Chondrocyte (in vitro differentiated cells): ENCODE measurements at regions not wholly inside any gene's neighbourhood (a gene's known extent, or its start where the extent isn't known, plus 50 kb on each side); places are given as distances from the start of the nearest gene placed in this dataset.
A peak's percentile ranks its signal among the peaks of the same experiment; 100 is the strongest.

ENCODE experiments used
- DNase-seq: peaks from one replicate; pipeline ENCODE4 v3.0.0; 2021; ENCODE audit warnings: mixed read lengths, low spot score
- H3K27ac Mint-ChIP-seq: one replicate; pipeline ENCODE4 v1.8.0; 2021; ENCODE audit warnings: mild to moderate bottlenecking, moderate library complexity, mixed read lengths; ENCODE audit not compliant: unreplicated experiment
- H3K27me3 Mint-ChIP-seq: 2 replicates; pipeline ENCODE4 v1.8.0; 2021; ENCODE audit warnings: low read depth, mixed read lengths
- H3K36me3 Mint-ChIP-seq: 2 replicates; pipeline ENCODE4 v1.8.0; 2021; ENCODE audit warnings: low read depth, mixed read lengths
- H3K4me1 Mint-ChIP-seq: 2 replicates; pipeline ENCODE4 v1.8.0; 2021; ENCODE audit warnings: low read depth, mild to moderate bottlenecking, mixed read lengths
- H3K4me3 Mint-ChIP-seq: one replicate; pipeline ENCODE4 v1.8.0; 2021; ENCODE audit warnings: mild to moderate bottlenecking, moderate library complexity, mixed read lengths; ENCODE audit not compliant: unreplicated experiment
- H3K9me3 Mint-ChIP-seq: 2 replicates; pipeline ENCODE4 v1.8.0; 2021; ENCODE audit warnings: low read depth, mixed read lengths
- TF ChIP-seq, protein P1 (sequence below): fragments of 200-600 bp; sonication (generic); IDR thresholded peaks from 2 replicates; pipeline ENCODE4 v1.5.0; 2021; ENCODE audit warnings: antibody characterized with exemption, mild to moderate bottlenecking, moderate library complexity

DNA sequence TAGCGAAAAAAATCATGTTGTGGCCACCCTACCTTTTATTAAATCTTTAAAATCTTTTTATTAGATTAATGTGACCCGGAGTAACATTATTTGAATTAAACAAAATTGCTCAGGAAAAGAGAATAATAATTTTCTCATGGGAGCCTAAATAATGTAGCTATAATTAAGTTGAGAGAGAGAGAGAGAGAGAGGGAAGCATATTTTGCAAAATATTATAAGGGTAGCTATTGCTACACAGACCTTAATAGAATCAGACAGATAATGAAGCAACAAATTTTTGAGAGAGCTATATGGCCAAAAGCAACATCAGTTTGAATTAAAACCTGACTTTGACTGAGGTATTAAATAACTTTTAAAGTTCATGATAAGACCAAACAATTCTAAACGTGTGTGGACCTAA, 703.5 kb downstream of the TMTC2 start:
- no peak for DNase-seq
- H3K36me3 Mint-ChIP-seq, result no peaks in the 10 kb centered on the region
- no peak overlapping the region for H3K27ac Mint-ChIP-seq
- TF ChIP-seq, protein P1, sequence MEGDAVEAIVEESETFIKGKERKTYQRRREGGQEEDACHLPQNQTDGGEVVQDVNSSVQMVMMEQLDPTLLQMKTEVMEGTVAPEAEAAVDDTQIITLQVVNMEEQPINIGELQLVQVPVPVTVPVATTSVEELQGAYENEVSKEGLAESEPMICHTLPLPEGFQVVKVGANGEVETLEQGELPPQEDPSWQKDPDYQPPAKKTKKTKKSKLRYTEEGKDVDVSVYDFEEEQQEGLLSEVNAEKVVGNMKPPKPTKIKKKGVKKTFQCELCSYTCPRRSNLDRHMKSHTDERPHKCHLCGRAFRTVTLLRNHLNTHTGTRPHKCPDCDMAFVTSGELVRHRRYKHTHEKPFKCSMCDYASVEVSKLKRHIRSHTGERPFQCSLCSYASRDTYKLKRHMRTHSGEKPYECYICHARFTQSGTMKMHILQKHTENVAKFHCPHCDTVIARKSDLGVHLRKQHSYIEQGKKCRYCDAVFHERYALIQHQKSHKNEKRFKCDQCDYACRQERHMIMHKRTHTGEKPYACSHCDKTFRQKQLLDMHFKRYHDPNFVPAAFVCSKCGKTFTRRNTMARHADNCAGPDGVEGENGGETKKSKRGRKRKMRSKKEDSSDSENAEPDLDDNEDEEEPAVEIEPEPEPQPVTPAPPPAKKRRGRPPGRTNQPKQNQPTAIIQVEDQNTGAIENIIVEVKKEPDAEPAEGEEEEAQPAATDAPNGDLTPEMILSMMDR, result no peak
- H3K4me1 Mint-ChIP-seq, result peaks cover 3% of the 10 kb centered on the region
- peaks cover 2% of the 10 kb centered on the region for H3K27me3 Mint-ChIP-seq
- H3K4me3 Mint-ChIP-seq, result no peak overlapping the region
- H3K9me3 Mint-ChIP-seq, result no peaks in the 10 kb centered on the region

DNA sequence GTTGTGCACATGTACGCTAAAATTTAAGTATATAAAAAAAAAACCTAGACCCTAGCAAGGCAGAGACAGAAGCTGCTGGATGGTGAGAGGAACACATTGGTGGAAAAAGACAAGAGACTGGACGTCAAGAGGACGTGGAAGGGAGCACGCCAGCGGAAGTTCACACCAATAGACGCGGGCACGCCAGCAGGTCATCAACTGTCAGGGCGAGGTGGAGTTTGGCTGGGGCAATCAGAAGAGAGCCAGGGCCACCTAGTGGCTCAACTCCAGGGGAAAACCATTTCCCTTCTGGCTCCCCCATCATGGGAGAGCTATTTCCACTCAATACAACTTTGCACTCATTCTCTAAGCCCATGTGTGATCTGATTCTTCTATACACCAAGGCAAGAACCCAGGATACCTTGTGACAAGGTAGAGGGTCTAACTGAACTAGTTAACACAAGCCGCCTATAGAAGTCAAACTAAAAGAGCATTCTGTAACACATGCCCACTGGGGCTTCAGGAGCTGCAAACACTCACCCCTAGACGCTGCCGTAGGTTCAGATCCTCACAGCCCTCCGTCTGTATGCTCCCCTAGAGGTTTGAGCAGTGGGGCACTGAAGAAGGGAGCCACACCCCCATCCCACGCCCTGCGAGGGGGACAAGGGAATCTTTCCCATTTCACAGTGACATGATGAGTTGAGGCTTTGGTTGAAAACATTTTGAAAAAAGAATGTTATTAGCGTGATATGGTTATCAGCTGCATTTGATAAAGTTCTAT, 702.7 kb downstream of the TMTC2 start:
- Mint-ChIP-seq H3K4me1 (peaks cover 3% of the 10 kb centered on the region), H3K27ac (no peak overlapping the region), H3K27me3 (peaks cover 2% of the 10 kb centered on the region), H3K4me3 (no peak overlapping the region), H3K9me3 (no peaks in the 10 kb centered on the region), H3K36me3 (no peaks in the 10 kb centered on the region)
- DNase-seq, result no peak
- TF ChIP-seq, protein P1, result peak; percentile 70

DNA sequence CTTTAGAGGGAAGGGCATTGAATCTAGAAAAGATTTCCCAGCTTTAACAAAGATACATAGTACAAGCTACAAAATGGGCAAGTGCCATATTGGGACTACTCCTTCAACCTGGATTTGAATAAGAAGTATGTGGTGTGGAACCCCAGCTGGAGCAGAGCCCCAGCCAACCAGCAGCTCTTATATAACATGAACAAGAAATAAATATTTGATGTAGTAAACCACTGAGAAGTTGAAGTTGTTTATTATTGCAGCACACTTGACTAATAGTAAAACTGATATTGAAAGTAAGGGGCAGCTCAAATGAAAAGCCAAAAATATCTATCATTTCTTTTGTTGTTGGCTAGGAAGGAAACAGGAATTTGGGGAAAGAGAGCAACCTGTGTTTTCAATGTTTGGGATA, 701.8 kb downstream of the TMTC2 start:
- H3K9me3 Mint-ChIP-seq, result no peaks in the 10 kb centered on the region
- TF ChIP-seq, protein P1, result no peak

DNA sequence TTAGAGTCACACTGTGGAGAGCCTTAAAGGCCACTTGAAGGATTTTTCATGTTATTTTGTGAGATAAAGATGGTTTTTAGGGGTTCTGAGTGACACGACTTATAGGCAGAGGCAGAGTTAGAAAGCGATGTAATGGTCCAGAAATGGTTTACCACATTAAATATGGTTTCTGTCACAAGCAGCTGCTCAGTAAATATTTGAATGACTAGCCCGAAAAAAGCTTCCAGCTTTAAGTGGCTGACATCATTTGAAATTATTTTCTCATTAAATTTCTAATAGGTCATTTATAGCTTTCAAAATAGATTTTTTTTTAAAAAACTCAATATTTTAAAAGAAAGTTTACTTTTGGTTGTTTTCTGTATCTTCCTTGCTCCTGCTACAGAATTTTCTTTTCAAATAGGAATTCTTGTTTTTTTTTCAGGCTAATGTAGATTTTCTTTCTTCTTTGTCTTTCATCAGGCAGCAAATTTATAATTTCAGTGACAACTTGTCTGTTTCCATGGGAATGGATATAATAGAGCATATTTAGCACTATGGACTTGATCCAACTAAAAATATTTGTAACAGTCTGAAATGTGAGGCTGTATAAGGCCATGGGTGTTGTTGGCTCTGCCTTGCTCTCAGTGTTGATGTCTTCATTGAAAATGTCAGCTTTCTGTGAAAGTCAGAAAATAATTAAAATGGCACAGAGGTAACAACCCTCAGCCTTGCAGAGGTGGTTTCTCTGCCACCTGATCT, 700.0 kb downstream of the TMTC2 start:
- no peak for DNase-seq
- no peak overlapping the region for H3K27ac Mint-ChIP-seq
- no peaks in the 10 kb centered on the region for H3K36me3 Mint-ChIP-seq
- peaks cover 2% of the 10 kb centered on the region for H3K9me3 Mint-ChIP-seq
- H3K4me3 Mint-ChIP-seq, result no peak overlapping the region
- H3K4me1 Mint-ChIP-seq, result peaks cover 3% of the 10 kb centered on the region
- no peaks in the 10 kb centered on the region for H3K27me3 Mint-ChIP-seq
- TF ChIP-seq, protein P1, result no peak

More for the DNA sequence above, 701.8 kb downstream of the TMTC2 start:
- peaks cover 2% of the 10 kb centered on the region for H3K27me3 Mint-ChIP-seq
- H3K4me3 Mint-ChIP-seq, result no peak overlapping the region
- no peak for DNase-seq
- peaks cover 3% of the 10 kb centered on the region for H3K4me1 Mint-ChIP-seq
- no peaks in the 10 kb centered on the region for H3K36me3 Mint-ChIP-seq
- no peak overlapping the region for H3K27ac Mint-ChIP-seq

DNA sequence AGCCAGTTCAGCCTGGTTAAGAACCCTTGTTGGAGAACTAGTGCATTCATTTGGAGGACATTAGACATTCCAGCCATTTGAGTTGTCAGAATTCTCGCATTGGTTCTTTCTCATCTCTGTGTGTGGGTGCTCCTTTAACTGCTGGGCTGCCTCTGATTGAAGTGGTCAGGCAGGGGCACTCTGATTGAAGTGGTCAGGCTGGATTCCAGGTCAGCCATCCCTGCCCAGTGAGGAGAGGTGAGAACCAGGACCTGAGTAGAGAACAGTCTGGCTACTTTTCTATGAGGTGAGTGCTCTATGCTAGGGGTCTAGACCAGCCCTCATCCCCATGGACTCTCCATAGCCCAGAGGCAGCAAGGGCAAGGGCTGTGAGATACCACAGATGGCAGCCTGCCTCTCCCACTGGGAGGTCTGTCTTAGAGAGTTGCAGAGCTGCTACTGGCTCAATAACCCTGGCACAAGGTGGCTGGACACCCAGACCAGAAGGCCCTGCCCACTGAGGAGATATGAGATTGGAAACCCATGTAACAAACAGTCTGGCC, 691.6 kb downstream of the TMTC2 start:
- Mint-ChIP-seq H3K9me3 (peaks cover 9% of the 10 kb centered on the region), H3K27me3 (peaks cover 2% of the 10 kb centered on the region), H3K27ac (no peak overlapping the region), H3K36me3 (peaks cover 2% of the 10 kb centered on the region), H3K4me3 (no peak overlapping the region), H3K4me1 (no peaks in the 10 kb centered on the region)
- TF ChIP-seq, protein P1, result no peak
- DNase-seq, result no peak
